GM21786 (cell line): ENCODE measurements at regions not wholly inside any gene's neighbourhood (a gene's known extent, or its start where the extent isn't known, plus 50 kb on each side); places are given as distances from the start of the nearest gene placed in this dataset.

Experiments used
- ATAC-seq: cut with Tn5 transposase; IDR thresholded peaks from one replicate; pipeline ENCODE4 v1.9.1; 2021; ENCODE audit not compliant: unreplicated experiment

DNA sequence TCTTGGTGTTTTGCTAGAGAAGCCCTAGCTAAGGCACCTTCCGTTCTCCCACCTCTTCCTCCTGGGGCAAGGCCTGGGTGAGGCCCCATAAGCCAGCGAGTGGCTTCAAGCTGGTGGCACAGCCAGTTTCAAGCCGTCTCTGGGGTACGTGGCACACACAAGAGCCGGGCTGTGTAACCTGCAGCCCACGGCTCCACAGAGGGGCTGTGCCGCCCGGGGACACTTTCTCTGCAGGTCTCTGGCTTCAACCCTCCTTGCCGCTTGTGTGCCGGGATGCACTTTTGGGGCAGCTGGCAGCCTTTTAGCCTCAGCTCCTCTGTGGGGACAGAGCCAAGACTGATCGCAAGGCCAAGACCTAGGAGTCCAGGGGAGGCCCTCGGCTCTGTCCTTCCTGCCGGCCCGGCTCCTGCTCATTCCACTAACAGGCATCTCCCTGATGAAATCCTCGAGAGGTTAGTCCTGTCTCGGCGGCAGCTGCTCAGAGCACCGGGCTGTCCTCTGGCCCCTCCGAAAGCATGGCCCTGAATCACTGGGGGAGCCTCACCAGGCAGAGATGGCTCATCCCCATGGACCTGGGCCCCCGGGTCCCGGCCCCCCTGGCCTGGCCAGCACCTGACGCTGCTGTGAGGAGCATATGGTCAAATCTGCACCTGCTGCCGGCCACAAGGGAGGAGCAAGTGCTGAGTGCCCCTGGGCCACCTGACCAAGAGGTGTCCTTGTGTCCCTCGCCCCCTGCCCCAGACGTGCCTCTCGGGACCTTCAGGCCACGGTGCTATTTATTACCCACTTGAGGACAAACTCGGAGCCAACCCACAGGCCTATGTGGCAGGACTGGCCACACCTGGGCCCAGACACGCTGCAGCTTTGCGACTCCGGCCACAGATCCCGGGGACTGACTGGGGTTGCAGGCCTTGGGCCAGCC lies 98.5 kb downstream of the METRNL start:
- ATAC-seq = no peak

DNA sequence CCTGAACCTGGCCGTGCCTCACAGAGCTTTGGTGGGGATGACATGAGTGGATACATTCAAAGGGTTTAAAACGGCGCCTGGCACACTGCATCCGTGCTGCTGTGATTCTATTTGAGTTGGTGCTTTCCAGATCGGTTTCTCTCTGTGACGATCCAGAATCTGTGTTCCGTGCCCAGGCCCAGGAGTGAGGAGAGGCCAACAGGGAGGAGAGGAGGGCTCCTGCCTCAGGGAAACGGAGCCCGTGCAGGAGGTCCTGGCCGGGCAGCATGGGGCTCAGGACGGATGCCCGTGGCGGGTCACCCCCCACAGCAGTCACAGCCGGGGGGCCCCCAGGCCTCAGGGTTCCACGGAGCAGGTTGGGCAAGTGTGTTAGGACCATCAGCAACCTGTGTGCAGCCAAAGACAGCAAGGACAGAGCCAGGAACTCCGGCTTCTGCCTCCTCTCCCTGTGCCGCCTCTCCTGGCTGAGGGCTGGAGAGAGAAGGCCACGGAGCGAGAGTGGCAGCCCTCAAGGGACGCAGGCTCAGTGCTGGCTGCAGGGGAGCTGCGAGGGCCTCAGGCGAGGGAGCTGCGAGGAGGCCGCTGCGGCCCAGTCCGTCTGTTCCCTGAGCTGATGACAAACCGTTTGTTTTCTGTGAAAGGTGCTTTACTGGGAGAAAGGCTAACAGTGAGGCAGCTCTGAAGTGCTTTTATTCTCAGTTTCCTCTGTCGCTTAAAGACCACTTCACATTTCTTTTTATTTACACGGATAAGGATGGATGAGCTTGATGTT lies 99.3 kb downstream of the METRNL start:
- ATAC-seq = no peak

DNA sequence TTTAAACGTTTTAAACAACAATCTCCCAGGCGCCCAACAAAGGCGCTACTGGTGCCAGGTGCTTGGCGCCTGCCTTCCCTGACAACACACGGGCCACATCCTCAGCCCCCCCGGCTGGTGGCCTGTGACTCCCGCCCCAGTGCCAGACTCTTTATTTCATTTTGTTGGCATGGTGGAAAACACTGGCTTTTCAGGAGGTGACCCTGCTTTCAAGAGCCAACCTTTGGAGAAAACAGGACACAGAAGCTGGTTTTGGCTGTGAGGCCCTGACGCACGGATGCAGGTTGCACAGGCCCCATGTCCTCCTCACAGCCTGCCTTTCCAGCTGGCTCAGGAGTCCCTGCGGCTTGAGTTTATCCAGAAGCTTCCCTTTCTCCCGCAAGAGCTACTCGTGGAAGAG lies 100.0 kb downstream of the METRNL start:
- no peak for ATAC-seq

DNA sequence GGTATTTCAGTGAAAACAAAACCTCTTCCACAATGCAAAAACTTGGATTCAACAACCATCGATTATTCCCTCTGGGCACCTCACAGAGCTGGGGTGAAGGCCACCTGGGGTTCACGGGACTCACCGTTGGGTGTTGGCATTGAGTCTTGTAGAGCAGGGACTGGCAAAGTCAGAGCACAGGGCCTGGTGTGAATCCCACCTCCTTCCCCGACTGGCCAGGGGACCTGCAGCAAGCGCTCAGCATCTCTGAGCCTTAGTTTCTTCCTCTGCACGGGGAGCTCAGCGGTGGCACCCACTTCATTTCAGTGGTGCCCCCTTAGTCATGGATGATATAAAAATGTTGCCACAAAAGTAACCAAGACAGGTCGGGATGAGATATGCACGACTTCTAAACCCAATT lies 100.4 kb downstream of the METRNL start:
- ATAC-seq = no peak

DNA sequence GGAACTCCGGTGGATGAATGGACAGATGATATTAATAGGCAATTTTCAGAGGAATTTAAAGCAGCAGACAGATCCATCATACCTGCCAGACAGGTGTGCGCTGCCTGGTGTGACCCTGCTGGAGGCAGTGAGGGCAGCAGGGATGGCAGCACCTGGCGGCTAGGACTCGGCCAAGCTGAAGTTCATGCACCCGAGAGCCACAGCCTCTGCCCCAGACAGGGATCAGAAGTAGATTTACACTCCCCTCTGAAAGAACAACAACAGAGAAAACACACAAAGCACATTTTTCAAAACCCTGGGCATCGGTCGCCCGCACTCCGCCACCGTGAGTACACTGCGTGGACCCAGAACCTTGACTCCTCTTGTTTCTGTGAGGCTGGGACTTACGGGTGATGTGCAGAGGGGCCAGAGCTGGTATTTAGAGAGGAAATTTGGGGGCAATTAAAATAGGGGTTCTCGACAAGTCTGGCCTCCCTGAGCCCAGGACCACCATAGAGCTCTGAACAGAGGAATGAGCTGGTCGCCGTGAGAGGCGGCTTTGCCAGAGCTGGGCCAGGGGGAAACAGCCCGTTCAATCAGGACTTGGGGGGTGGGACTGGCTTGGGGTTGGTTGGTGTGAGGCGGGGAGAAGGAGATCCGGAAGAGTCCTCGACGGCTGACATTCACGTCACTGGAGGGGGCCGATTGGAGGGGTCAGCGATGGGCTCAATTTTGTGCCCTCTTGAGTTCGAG lies 101.0 kb downstream of the METRNL start:
- ATAC-seq = no peak

DNA sequence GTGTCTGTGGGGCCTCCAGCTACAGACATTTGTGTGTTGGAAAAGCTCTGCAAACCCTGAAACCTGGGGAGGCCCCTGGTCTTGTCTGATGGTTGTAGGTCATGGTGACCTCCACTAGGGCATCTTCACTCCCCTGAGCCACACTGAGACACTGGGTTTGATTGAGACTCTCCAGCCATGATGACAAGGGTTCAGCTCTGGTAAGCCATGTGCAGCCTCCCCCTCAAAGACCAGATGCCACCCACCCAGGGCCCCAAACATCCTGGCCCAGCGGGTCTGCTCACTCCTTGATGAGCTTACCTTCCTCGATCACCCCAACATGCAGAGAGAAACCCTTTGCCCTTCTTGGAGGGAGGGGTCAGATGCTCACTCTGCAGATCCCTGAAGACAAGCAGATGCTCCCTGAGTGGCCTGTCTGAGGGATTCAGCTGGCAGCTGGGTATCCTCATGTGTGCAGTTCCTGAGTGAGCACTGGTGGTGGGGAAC lies 101.6 kb downstream of the METRNL start:
- ATAC-seq = no peak

DNA sequence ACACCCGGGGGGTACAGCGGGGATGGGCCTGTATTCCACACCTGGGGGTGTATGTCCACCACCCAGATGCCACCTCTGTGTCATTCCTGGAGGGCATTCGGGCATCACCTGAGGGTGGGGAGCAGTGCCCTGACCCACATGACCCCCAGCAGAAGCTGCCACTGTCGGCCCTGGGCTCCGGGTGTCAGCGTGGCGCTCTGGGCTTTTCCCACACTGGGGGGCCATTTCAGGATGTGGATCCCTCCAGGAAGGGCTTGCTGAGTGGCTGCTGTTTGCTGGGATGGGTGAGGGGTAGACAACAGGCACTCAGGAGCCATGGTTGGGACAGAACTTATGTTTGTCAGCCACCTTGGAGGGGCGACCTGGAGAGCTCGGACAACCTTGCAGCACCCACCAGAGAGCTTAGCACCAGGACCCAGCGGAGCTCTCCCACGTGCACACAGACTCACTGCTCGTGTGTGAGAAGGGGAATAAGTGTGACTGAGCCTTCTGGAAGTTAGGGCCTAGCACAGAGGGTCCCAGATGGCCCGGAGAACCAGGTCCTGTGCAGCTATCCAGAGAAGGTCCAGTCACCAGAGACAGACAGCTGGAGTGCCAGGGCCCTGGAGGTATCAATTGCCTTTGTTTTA lies 102.7 kb downstream of the METRNL start:
- ATAC-seq = no peak

DNA sequence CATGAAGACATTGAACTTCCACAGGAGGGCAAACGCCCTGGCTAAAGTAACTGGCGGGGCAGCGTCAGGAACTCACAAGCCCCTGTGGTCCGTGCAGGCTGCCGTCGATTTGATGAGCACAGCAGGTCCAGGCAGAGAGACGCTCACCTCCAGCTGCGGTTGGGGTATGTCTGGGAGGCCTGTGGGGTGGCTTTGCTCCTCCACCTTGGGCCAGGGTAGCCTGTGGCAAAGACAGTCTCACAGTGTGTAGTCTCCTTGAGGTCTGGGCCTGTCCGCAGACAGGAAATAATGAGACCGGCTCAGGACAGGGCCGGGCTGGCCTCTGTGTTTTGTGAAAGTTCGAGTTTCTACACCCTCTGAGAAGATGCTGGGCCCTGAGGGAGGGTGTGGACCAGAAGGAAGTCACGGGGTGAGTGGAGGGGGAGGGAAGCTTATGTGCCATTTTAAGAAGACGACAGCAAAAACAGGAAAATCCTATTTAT lies 103.3 kb downstream of the METRNL start:
- ATAC-seq = no peak

DNA sequence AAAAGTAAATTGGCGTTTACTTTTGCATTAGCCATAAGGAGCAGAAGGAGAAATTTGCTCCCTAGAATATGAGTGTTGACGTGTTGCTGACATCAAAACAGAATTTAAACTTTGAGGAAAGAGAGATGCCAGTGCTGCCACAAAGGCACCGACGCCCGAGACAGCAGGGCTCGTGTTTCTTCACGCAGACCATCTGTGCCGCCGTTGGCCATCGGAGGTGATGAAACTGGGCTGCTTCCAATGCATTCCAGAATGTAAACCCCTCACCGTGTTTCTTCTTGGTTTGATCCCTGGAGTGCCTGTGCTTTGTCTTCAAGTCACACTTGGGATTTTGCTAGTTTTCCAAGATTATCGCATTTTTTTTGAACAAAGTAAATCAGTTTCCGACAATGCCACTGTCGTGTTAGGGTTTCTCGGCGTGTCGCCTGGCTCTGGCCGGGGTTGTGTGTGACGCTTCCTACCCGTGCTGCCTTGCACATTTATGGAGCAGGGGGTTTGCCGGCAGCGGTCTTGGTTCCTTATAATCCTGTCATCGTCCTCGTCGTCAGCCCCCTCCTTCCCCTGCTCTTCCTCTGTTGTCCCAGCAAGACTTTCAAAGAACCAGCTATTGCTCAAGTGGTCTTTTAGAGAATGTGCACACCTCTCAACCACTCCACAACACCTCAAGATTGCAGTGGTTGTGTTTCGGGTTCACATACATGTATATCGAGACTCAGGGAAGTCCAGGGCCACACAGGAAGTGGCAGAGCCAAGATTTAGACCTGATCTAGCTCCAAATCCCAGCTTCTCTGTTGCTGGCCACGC lies 103.9 kb downstream of the METRNL start:
- no peak for ATAC-seq

DNA sequence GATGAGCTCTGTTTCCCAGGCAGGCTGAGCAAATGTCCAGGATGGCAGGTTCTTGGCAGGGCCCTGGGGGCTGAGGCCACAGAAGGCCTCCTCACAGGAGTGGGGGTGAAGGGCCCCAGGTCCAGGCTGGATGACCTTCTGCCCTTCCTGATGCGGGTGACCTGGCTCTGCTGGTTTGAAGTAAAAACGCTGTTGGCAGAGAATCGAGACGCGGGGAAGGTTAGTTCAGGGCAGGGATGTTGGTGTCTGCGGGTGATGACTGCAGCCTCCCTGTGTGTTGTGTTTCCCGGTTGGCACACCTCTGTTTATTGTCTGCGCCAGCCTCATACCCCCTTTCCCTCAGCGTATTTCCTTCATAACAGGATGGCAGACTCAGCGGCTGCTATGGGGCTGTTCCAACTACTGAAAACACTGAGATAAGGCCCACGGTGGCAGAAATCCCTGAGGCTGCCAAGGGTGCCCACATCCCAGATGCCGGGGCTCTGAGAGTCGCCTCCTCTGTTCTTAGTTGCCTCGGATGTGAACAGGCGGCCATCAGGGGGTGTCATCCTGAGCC lies 104.6 kb downstream of the METRNL start:
- no peak for ATAC-seq

DNA sequence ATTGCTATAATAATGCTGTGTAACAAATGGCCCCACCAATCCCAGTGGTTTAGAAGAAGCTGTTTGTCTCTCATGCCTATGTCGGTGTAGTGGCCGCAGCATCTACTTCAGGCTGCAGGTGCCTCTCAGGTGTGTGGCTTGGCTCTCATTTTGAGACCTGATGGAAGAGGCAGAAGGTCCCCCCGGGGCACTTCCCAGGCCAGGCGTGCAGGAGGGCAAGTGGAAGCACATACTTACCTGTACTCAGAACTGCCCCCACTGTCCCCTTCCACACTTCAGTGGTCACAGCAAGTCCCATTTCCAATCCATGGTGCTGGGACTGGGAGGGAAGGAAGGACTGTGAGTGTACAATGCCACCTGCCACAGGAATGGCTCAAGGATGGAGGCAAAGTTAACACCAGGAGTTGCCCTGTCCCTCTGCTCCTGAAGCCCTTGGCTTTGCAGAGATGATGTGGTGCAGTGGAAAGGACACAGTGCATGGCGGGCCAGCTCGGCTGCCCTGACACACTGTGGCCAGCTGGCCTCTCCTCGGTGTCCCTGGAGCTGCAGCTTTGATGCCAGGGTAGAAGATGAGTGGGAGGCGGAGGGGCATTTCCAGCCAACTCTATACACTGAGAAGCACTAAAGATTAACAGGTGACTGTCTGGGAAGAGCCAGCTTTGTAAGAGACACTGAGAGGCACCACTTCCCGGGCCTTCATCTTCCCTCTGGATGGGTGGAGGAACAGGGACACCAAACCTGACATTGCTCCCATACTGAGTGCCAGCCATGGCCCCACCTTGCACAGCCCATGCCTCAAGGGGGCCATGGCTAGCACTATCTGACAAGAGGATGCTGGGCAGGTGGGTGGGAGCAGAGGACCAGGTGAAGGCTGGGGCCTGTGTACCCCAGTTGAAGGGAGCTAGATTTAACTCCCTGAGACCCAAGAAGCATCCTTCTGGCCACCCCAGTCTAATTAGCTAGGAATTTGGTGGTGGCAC lies 105.9 kb downstream of the METRNL start:
- ATAC-seq = no peak

DNA sequence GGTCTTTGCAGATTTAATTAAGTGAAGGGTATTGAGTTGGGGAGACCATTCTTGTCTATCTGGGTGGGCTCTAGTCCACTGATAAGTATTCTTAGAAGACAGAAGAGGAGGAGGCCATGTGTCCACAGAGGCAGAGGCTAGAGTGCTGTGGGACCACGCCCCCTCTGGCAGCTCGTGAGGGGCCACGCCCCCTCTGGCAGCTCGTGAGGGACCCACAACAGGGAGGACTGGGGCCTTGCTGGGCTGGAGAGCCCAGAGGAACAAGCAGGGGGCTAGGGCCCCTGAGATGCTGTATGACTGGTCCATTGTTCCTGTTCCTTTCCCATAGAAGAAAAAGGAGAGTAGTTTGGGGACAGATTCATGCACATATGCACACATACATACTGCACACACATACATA lies 106.8 kb downstream of the METRNL start:
- ATAC-seq = no peak

DNA sequence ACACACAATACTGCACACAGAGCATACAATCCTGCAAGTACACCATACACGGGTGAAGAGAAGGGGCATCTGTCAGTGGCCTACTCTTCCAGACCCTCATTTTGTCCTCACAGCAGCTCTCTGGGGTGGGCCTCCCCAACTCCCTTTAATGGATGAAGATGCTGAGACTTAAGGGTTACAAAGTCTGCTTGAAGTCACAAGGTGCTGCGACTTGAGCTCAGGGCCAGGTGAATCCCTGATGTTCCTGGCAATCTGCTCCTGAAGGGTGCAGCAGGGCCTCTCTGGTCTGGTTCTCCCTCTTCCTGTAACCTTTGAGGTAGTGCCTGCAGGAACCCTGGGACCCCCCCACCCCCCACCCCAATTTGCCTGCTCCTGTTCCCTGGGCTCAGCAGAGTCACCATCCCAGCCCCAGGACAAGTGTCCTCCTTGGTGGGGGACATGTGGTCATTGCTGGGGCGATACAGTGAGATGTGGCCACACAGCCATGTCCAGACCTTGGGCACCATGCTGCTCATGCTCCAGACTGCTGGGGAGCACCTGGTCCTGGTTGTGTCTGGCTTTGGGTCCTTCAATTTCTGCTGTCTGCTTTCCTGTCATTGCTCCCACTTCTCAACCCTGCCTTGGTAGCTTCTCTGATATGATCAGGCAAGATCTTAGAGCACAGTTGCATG lies 107.5 kb downstream of the METRNL start:
- no peak for ATAC-seq

DNA sequence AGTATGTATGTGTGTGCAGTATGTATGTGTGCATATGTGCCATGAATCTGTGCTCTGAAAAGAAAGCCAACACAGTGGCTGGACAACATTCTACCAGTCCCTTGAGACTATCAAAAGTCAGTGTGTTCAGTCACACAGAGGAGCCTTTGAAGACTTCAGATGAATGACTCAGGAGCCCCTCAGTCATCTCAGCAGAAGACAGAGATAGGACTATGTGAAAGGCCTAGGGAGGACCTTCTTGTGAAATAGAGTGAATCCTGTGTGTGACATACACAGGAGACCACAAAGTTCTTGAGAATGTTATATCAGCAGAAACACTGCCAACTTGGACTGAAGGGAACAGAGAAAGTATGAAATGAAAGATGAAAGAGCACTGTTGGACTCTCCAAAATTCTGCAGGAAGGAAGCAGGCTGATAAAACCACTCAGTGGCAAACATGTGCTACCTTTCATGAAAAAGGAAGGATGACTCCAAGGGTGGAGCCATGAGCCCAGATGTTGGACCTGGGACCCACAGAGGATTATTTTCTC lies 108.4 kb downstream of the METRNL start:
- no peak for ATAC-seq

DNA sequence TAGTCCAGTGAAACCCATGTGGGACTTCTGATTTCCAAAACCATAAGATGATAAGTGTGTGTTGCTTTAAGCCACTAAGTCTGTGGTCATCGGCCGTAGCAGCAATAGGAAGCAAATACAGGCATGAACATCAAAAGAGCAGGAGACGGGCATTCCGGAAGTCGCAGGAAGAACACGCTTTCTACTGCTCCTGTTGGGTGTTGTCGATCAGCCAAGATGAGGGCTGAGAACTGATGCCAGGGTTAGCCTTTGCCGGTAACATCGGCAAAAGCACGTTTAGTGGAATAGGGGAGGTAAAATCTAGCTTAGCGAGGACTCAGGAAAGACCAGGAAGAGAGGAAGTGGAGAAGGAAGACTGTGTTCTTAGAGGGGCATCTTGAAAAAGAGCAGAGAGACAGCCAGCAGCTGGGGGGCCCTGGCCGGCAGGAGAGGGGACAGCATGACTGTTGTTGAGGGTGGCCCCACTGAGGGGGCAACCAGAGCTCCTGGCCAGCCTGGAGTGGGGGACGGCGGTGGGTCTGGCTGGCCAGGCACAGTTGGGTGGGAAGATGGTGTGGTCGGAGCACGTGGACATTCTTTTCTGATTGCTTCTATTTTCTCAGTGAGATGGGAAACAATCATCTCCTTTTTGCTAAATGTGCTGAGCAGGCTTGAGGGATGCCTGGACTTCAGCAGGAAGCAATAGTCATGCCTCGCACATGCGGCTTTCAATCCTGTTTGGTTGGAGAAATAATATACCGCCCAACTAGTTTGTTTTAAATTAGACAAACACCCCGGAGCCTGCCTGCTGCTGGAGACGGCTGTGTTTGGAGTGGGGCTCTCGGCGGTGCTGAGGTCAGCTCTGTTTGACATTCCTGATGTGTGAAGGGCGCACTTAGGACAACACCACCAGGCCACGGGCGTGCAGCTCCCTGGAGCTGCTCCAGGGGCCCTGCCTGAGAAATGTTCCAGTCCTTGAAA lies 109.9 kb downstream of the METRNL start:
- ATAC-seq = no peak

DNA sequence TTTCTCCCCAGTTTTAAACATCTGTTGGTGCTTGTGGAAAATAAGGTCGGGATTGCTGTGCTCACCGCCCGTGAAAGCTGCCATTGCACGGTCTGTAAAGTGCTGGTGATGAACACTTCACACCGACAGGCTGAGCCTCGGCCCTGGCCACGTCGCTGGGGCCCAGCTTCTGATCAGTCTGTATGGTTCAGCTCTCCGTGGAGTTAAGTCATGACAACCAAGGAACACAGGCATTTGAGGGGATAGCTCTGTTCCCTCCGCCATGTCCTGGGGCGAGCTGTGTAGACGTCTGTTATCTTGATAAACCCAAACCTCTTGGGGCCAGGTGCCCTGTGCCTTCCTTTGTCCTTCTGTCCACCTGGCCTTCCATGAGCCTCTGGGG lies 110.6 kb downstream of the METRNL start:
- ATAC-seq = no peak
